Suppressor macrophage treated with lipopolysaccharide for 4 hours (primary cell): ENCODE measurements at regions not wholly inside any gene's neighbourhood (a gene's known extent, or its start where the extent isn't known, plus 50 kb on each side); places are given as distances from the start of the nearest gene placed in this dataset.
A peak's percentile ranks its signal among the peaks of the same experiment; 100 is the strongest.

ENCODE experiments used
- DNase-seq: peaks from one replicate; pipeline ENCODE4 v3.0.0-alpha.2; 2020

DNA sequence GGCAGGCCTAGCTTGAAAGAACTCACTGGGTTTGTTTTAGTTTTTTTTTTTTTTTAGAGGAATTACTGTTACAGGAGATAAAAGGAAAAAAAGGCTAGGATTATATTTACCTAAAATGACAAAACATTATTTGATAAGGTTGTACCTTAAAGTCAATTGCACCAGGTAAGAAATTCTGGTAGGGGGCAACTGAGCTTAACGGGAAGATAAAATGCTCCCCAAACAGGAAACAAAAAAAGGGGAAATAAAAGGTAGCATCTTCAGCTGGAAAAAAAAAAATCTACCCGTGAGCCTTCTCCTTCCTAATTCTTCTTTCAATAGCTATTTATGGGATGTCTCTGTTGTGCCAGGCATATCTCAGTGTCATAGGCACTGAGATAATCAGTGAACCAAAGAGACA is 164.5 kb downstream of the PIK3R1 start:
- DNase-seq = no peak

GRCh38 chr5:68381060-68381459 is 165.5 kb downstream of the PIK3R1 start:
- DNase-seq = no peak

DNA sequence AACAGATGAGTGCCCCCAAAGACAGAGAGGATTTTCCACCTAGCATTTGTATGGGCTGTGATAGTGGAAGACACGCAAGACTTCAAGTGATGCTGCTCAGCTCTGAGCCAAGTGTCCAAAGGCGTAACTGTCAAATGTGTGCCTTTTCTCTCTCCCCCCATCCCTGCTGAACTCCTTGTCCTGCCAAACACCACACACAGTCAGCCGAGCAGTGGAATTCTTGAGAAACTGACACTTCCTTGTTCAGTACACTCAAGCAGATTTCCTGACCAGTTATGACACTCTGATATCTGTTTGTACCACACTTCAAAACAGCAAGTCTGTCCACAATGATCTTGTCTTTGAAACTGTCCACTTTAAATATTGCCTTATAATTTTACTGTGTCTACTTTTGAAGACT is 166.4 kb downstream of the PIK3R1 start:
- DNase-seq = peak; percentile 55

DNA sequence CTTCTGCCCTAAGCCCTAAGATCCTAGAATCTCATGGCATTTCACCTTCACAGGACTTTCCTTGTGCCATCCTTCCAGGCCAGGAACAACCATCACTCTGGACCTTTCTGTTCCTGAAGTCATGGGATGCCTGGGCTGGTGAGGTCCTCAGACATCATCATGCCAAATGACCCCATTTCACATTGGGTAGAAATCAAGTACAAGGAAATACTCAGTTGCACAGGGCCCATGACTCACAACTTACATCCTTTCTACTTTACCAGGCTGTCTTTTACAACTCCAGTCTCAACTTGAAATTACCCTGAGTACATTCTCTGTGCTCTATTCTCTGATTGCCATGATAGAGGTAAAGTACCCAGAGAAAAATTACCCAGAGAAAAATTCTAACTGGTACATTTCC is 167.1 kb downstream of the PIK3R1 start:
- peak; percentile 53 for DNase-seq

- no peak for DNase-seq
Measured at GRCh38 chr5:68383888-68384310, 168.3 kb downstream of the PIK3R1 start.

GRCh38 chr5:68384936-68385594 is 169.5 kb downstream of the PIK3R1 start:
- DNase-seq = no peak

GRCh38 chr5:68385936-68386335 is 170.4 kb downstream of the PIK3R1 start:
- no peak for DNase-seq

DNA sequence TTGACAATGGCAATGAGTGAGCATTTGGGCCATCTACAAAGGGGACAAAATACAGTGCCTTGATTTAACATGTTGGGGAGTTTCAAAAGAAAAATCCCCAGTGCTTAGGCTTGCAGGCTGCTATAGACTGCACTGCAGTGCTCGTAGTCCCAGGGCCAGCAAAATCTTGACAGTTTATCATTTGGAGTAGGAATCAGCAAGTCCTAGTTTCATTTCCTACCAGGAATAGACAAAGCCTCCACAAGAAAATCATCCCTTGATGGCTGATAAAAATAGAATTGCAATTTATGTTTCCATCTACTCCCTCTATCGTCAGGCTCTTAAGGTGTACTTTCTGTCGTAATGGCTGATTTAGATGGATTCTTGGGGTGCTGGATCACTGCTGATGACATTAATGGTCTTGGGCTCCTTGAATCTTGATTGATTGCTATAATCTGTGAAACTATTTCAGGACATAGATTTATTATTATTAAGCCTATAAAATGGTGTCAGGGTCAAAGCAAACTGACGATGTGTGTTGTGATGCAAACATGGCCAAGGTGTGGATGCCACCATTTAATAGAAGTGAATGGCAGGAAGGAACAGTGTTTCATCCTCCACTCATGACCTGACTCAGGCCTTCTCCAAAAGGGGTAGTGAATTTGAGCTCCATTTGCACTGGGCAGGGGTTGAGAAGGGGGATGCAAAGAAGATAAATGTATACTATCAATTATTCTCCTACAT is 171.7 kb downstream of the PIK3R1 start:
- no peak for DNase-seq

- no peak for DNase-seq
Measured at GRCh38 chr5:68389618-68390017, 174.1 kb downstream of the PIK3R1 start.

GRCh38 chr5:68392617-68393016 is 177.1 kb downstream of the PIK3R1 start:
- DNase-seq = no peak

GRCh38 chr5:68395302-68395701 is 179.7 kb downstream of the PIK3R1 start:
- DNase-seq = no peak

GRCh38 chr5:68395926-68396511 is 180.5 kb downstream of the PIK3R1 start:
- DNase-seq = no peak

DNA sequence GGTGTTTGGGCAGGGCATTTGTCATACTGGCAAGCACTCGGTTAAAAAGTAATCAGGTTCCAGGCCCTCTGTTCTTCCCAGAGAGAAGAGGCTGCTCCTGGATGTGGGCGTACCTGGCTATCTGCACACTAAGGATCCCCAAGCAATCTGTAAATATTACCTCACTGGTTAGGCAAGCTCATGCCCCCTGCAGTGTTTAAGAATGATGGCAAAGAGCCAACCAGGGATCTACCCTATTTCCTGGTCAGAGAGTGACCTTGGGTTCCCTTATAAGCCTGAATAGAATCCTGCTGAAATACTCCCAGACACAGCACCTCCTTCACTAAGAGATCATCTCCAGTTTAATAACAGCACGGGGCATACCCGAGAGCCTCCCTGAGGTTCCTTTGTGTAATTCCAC is 181.2 kb downstream of the PIK3R1 start:
- DNase-seq = no peak

GRCh38 chr5:68398146-68398812 is 182.7 kb downstream of the PIK3R1 start:
- no peak for DNase-seq

- no peak for DNase-seq
Measured at GRCh38 chr5:68403301-68403700, 187.7 kb downstream of the PIK3R1 start.

GRCh38 chr5:68404246-68404645 is 188.7 kb downstream of the PIK3R1 start:
- no peak for DNase-seq

GRCh38 chr5:68405026-68405684 is 189.6 kb downstream of the PIK3R1 start:
- peak; percentile 63 for DNase-seq

- DNase-seq = no peak
Measured at GRCh38 chr5:68405784-68406743, 190.5 kb downstream of the PIK3R1 start.

DNA sequence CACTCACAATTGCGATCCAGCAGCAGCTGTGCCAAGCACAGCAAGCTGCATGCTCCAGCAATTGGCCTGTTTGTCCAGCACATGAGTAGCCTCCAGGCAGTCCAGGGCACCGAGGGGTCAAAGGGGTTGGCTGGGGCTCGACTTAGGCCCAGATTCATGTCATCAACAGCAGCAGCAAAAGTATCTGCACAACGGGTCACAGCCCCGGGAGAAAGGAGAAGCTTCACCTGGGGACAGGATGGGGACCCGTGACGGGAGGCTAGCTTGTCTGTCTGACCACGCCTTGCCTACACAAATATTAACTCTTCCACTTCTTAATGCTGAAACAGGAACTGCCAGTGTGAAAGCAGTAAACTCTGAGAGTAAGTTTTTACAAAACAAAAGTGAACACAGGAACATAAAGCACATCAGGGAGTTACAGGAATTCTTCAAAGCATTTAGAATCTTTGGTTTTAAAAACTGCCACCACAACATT is 191.2 kb downstream of the PIK3R1 start:
- DNase-seq = peak; percentile 29

- no peak for DNase-seq
Measured at GRCh38 chr5:68407311-68408239, 192.0 kb downstream of the PIK3R1 start.
